WERI-Rb-1 (cell line): ENCODE measurements at regions not wholly inside any gene's neighbourhood (a gene's known extent, or its start where the extent isn't known, plus 50 kb on each side); places are given as distances from the start of the nearest gene placed in this dataset.

Experiments used
- DNase-seq: peaks from one replicate; pipeline ENCODE4 v3.0.0-alpha.2; 2020
- H3K27ac ChIP-seq: fragments of 250-450 bp; sonication (Bioruptor Pico); 2 replicates; pipeline ENCODE4 v1.5.1; 2020; ENCODE audit warnings: mild to moderate bottlenecking, moderate library complexity
- H3K27me3 ChIP-seq: fragments of 250-450 bp; sonication (Bioruptor Pico); 2 replicates; pipeline ENCODE4 v1.5.1; 2021; ENCODE audit warnings: mild to moderate bottlenecking, low read depth, moderate library complexity; ENCODE audit not compliant: insufficient read depth, severe bottlenecking
- H3K36me3 ChIP-seq: fragments of 250-450 bp; sonication (Bioruptor Pico); 2 replicates; pipeline ENCODE4 v1.5.1; 2020; ENCODE audit warnings: mild to moderate bottlenecking, moderate library complexity
- H3K4me3 ChIP-seq: 2 replicates; pipeline ENCODE4 v1.5.1; 2011; ENCODE audit warnings: low read depth, mild to moderate bottlenecking, control low read depth, low read length
- H3K9me3 ChIP-seq: fragments of 250-450 bp; sonication (Bioruptor Pico); 2 replicates; pipeline ENCODE4 v1.5.1; 2021; ENCODE audit warnings: mild to moderate bottlenecking, moderate library complexity; ENCODE audit not compliant: severe bottlenecking
- CTCF ChIP-seq: IDR thresholded peaks from 2 replicates; pipeline ENCODE4 v1.5.1; 2011; ENCODE audit warnings: low read depth, mild to moderate bottlenecking, control low read depth, inconsistent platforms, low read length

- Histone ChIP-seq H3K9me3 (no peaks in the 10 kb centered on the region), H3K4me3 (no peak overlapping the region), H3K36me3 (no peaks in the 10 kb centered on the region), H3K27ac (no peak overlapping the region), H3K27me3 (no peaks in the 10 kb centered on the region)
- DNase-seq, result no peak
- no peak for TF ChIP-seq CTCF
These were observed 278.4 kb downstream of the PCNX1 start for GRCh38 chr14:71185637-71186036.

- no peaks in the 10 kb centered on the region for H3K9me3 ChIP-seq
- no peaks in the 10 kb centered on the region for H3K36me3 ChIP-seq
- H3K27ac ChIP-seq, result no peak overlapping the region
- no peak for DNase-seq
- H3K27me3 ChIP-seq, result no peaks in the 10 kb centered on the region
- no peak overlapping the region for H3K4me3 ChIP-seq
- TF ChIP-seq CTCF, result no peak
These were observed 280.5 kb downstream of the PCNX1 start for GRCh38 chr14:71187633-71188356.

GRCh38 chr14:71190770-71191374 lies 283.6 kb downstream of the PCNX1 start:
- TF ChIP-seq CTCF, result no peak
- no peak overlapping the region for H3K4me3 ChIP-seq
- no peak overlapping the region for H3K27ac ChIP-seq
- H3K27me3 ChIP-seq, result no peaks in the 10 kb centered on the region
- DNase-seq, result no peak
- no peaks in the 10 kb centered on the region for H3K36me3 ChIP-seq
- H3K9me3 ChIP-seq, result no peaks in the 10 kb centered on the region

GRCh38 chr14:71193663-71194062 lies 286.4 kb downstream of the PCNX1 start:
- no peak for TF ChIP-seq CTCF
- Histone ChIP-seq H3K27me3 (no peaks in the 10 kb centered on the region), H3K36me3 (no peaks in the 10 kb centered on the region), H3K4me3 (no peak overlapping the region), H3K27ac (no peak overlapping the region), H3K9me3 (no peaks in the 10 kb centered on the region)
- DNase-seq, result no peak

GRCh38 chr14:71194251-71194650 lies 287.0 kb downstream of the PCNX1 start:
- Histone ChIP-seq H3K9me3 (peaks cover 2% of the 10 kb centered on the region), H3K4me3 (no peak overlapping the region), H3K27ac (no peak overlapping the region), H3K27me3 (no peaks in the 10 kb centered on the region), H3K36me3 (no peaks in the 10 kb centered on the region)
- TF ChIP-seq CTCF, result no peak
- no peak for DNase-seq
